ENCODE measurements at regions not wholly inside any gene's neighbourhood (a gene's known extent, or its start where the extent isn't known, plus 50 kb on each side); places are given as distances from the start of the nearest gene placed in this dataset.

DNA sequence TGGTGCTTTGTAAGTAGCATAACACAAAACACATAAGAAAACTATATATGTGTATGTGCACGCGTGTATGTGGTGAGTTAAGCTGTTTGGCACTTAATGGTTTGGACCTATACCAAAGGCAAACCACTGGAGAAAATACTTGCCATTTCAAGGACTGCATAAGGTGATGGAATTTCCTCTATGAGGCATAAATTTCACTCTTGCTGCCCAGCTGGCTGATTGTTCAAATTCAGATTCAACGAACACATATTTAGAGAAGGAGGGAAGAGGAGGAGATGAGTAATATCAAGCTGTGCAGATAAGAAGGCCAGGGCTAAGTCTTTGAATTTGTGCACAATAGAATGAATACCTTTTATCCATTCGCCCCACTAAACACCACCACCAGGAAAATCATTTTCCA is 470.6 kb upstream of the MPDZ start:
- no peaks in the 10 kb centered on the region for H3K36me3 ChIP-seq
- no peak for DNase-seq
- H3K4me1 ChIP-seq = no peaks in the 10 kb centered on the region
- intact Hi-C loops (cut with DNase I) = loop anchor here (10.0 kb wide), 1 partner anchor 65 kb away; no protein-coding TSS in a partner anchor
- H3K27me3 ChIP-seq = no peaks in the 10 kb centered on the region
- H3K27ac ChIP-seq = no peak overlapping the region
- WGBS, 2 donors = 92 to 94% methylated on average over 4 of the region's 4 CpGs
- H3K4me3 ChIP-seq = no peak overlapping the region
- H3K9me3 ChIP-seq = no peaks in the 10 kb centered on the region
- TF ChIP-seq, protein P1, sequence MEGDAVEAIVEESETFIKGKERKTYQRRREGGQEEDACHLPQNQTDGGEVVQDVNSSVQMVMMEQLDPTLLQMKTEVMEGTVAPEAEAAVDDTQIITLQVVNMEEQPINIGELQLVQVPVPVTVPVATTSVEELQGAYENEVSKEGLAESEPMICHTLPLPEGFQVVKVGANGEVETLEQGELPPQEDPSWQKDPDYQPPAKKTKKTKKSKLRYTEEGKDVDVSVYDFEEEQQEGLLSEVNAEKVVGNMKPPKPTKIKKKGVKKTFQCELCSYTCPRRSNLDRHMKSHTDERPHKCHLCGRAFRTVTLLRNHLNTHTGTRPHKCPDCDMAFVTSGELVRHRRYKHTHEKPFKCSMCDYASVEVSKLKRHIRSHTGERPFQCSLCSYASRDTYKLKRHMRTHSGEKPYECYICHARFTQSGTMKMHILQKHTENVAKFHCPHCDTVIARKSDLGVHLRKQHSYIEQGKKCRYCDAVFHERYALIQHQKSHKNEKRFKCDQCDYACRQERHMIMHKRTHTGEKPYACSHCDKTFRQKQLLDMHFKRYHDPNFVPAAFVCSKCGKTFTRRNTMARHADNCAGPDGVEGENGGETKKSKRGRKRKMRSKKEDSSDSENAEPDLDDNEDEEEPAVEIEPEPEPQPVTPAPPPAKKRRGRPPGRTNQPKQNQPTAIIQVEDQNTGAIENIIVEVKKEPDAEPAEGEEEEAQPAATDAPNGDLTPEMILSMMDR (IDR thresholded peaks at IDR 0.05) = no peak
- no peak for TF ChIP-seq POLR2AphosphoS5 (IDR thresholded peaks at IDR 0.05)
- TF ChIP-seq EP300 (IDR thresholded peaks at IDR 0.05) = no peak
- TF ChIP-seq POLR2A (IDR thresholded peaks at IDR 0.05) = no peak

DNA sequence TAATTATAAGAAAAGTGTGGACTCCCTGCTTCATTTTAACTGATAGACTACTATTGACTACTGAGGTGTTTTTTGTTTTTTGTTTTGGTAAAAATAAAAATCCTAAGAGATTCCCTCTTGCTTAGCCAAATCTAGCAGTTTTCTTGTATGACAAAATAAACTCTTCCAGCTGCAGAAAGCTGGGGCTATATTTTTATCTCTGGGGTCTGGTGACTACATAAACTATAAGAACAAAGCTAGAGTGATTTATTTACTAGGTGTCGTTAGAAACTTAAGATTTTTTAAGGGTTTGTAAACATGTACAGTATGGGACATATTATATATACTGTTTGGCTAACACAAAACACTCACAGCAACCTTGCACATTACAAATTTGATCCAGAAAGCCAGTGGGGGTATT is 467.4 kb upstream of the MPDZ start:
- Histone ChIP-seq H3K27ac (no peak overlapping the region), H3K4me3 (no peak overlapping the region), H3K4me1 (no peaks in the 10 kb centered on the region), H3K36me3 (no peaks in the 10 kb centered on the region), H3K9me3 (no peaks in the 10 kb centered on the region), H3K27me3 (no peaks in the 10 kb centered on the region)
- intact Hi-C loops (cut with DNase I) = no loop called here
- WGBS, 2 donors = 38 to 59% methylated on average over 1 of the region's 1 CpG
- no peak for DNase-seq
- TF ChIP-seq POLR2AphosphoS5 (IDR thresholded peaks at IDR 0.05) (no peak), EP300 (IDR thresholded peaks at IDR 0.05) (no peak), POLR2A (IDR thresholded peaks at IDR 0.05) (no peak)
- TF ChIP-seq, protein P1 (IDR thresholded peaks at IDR 0.05) = no peak

DNA sequence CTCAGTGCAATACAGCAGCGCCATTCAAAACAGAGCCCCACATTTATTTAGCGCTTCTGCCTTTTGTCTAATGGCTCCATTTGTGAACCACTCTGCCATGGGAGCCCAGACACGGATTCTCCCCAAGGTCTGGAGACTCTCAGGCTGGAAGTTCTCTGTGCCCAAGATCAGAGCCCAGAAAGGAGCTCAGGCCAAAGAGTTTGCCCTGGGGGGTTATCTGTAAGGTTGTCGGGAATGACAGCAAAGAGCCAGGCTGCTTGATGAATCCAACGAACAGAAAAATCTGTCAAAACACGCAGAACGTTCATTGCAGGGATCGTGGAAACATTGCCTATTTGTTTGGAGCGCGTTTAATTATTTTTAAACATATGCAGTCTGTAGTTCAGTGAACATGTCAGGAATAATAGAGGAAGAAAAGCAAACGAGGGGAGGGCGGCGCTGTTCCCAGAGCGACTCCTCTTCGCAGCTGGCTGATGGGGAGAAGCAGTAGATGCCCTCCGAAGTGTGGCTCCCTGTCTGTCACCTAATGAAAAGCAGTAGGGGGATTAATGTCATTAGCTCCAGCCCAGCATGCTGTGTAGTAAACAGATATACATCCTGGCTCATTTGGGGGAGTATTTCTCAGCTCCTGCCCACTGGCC is 464.9 kb upstream of the MPDZ start:
- no peak for TF ChIP-seq EP300 (IDR thresholded peaks at IDR 0.05)
- TF ChIP-seq, protein P1 (IDR thresholded peaks at IDR 0.05) = no peak
- TF ChIP-seq POLR2A (IDR thresholded peaks at IDR 0.05) = no peak
- TF ChIP-seq POLR2AphosphoS5 (IDR thresholded peaks at IDR 0.05) = no peak
- H3K36me3 ChIP-seq = no peaks in the 10 kb centered on the region
- H3K9me3 ChIP-seq = no peaks in the 10 kb centered on the region
- H3K27me3 ChIP-seq = no peaks in the 10 kb centered on the region
- H3K4me1 ChIP-seq = no peaks in the 10 kb centered on the region
- H3K4me3 ChIP-seq = no peak overlapping the region
- no peak overlapping the region for H3K27ac ChIP-seq
- WGBS, 2 donors = 81 to 84% methylated on average over 16 of the region's 16 CpGs
- no peak for DNase-seq
- intact Hi-C loops (cut with DNase I) = no loop called here

DNA sequence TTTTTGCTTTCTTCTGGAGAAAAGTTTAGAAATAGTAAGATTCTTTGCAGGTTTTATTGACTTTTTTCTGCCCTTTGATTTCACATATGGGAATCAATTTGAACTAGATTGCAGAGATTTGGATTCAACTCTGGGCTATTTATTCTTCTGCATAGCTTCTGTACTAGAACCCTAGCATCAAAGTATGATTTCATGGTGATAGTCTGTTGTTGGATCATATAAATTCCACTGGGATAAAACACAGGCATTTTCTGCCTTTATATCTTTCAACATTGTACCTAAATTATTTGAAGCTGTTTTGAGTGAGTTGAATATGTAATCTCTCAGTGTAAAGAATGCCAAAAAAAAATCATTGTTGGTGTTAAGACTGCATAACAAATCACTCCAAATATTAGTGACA is 458.4 kb upstream of the MPDZ start:
- TF ChIP-seq POLR2AphosphoS5 (IDR thresholded peaks at IDR 0.05) (no peak), EP300 (IDR thresholded peaks at IDR 0.05) (no peak), POLR2A (IDR thresholded peaks at IDR 0.05) (no peak)
- TF ChIP-seq, protein P1 (IDR thresholded peaks at IDR 0.05) = no peak
- H3K36me3 ChIP-seq = no peaks in the 10 kb centered on the region
- intact Hi-C loops (cut with DNase I) = no loop called here

DNA sequence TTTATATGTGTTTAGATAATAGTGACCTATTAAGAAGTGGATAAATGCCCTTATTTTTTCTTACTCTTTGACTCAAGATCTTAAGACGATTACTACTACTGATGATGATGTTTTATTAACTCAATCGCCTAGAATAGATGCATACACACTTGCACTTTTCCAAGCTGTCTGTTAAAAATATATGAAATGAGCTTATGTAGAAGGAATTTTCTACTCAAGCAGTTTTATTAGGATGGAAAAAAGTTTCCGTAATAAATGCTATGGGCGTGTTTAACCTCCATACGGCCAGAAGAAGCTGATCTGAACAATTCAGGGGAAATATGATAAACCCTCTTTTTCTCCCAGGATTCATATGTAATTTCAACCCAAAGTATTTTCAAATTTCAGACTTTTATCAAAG is 455.7 kb upstream of the MPDZ start:
- no peak overlapping the region for H3K4me3 ChIP-seq
- intact Hi-C loops (cut with DNase I) = no loop called here
- H3K27me3 ChIP-seq = no peaks in the 10 kb centered on the region
- H3K9me3 ChIP-seq = no peaks in the 10 kb centered on the region
- H3K27ac ChIP-seq = no peak overlapping the region
- no peak for TF ChIP-seq EP300 (IDR thresholded peaks at IDR 0.05)
- no peak for TF ChIP-seq POLR2A (IDR thresholded peaks at IDR 0.05)
- TF ChIP-seq, protein P1 (IDR thresholded peaks at IDR 0.05) = no peak
- TF ChIP-seq POLR2AphosphoS5 (IDR thresholded peaks at IDR 0.05) = no peak
- H3K36me3 ChIP-seq = no peaks in the 10 kb centered on the region
- DNase-seq = no peak
- 77 to 78% methylated on average over 5 of the region's 5 CpGs for WGBS, 2 donors
- peaks cover 0 to 5% (median 0%) of the 10 kb centered on the region in 4 donors for H3K4me1 ChIP-seq

More for the DNA sequence above, 458.4 kb upstream of the MPDZ start:
- no peak for DNase-seq
- H3K27me3 ChIP-seq = no peaks in the 10 kb centered on the region
- no peak overlapping the region for H3K4me3 ChIP-seq
- H3K4me1 ChIP-seq = peaks cover 0 to 5% (median 0%) of the 10 kb centered on the region in 4 donors
- no peak overlapping the region for H3K27ac ChIP-seq
- H3K9me3 ChIP-seq = no peaks in the 10 kb centered on the region

Data from sigmoid colon (tissue), 6 donors.